Fibroblast of skin of left biceps (primary cell): ENCODE measurements at regions not wholly inside any gene's neighbourhood (a gene's known extent, or its start where the extent isn't known, plus 50 kb on each side); places are given as distances from the start of the nearest gene placed in this dataset.
A peak's percentile ranks its signal among the peaks of the same experiment; 100 is the strongest.

Source experiments
- DNase-seq, 2 experiments: peaks; one replicate each; pipeline ENCODE4 v3.0.0-alpha.2; 2013; ENCODE audit warnings: low read depth in 2 of 2

DNA sequence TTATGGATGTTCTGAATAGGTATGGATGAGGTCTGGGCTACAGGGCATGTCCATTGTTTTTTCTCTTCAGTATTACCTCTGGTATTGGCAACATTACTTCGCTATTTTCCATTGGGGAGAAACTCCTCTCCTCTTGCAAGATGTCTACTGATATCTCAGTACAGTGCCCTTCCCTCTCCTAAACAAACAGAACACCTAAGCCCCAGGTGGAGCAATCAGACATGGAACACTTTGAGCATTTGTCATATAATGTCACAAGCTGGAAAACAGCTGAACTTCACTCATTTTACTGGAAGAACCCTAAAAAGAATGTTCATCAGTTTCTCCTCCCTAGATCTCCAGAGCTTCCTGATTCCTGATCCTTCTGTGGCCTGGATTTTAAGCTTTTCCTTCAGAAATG, 339.8 kb downstream of the FRK start:
- DNase-seq, result no peak

DNA sequence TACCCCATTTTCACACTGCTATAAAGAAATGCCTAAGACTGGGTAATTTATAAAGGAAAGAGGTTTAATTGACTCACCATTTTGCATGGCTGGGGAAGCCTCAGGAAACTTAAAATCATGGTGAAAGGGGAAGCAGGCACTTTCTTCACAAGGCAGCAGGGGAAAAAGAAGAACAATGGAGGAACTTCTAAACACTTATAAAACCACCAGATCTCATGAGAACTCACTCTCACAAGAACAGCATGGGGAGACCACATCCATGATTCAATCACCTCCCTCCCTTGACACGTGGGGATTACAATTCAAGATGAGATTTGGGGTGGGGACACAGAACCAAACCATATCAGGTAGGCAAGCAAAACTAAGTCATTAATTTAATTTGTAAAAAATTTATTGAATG, 343.2 kb downstream of the FRK start:
- DNase-seq, result no peak

DNA sequence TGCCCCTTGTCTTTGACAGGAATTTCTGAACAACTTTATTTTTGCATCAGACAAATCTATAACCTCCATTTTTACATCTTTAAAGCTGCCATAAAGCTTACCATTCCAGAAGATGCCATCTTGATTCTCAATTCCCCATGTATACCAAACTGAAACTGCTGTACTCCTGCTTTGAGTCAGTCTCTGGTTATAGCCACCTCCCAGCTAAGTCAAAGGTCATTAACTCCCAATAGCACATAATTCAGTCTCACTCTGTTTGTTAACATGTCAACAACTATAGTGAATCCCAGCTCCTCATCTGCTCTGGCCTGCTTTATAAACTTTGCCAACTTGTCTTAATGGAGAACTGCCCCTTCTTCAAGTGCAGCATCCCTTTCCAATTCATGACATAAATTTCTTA, 343.6 kb downstream of the FRK start:
- DNase-seq, result no peak

DNA sequence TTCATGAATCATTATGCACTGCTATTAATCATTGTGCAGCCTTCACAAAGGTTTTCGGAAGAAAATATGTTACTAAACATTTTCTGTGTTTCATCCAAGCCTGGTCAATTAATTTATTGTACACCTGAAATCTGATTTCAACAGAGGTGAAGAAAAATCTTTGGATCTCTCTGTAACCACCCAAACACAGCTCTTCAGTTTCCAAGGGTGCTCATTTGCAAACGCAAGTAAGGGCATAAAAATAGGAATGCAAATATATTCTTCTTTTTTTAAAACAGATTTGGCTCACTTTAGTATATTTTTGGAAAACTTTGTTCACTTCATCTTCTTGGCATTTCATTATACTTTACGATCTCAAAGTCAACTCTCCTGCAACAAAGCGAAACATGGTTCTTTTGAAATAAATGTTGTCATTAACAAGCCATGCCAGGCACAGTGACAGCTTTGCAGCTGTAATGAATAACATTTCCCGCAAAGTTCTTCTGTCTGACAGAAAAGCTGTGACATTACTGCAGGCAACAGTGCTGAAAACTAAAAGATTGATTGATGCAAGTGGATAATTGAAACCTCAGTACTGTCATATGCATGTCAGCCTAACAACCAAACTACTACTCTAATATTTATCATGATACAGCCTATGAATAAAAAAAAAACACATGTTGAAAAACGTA, 348.3 kb downstream of the FRK start:
- no peak for DNase-seq

DNA sequence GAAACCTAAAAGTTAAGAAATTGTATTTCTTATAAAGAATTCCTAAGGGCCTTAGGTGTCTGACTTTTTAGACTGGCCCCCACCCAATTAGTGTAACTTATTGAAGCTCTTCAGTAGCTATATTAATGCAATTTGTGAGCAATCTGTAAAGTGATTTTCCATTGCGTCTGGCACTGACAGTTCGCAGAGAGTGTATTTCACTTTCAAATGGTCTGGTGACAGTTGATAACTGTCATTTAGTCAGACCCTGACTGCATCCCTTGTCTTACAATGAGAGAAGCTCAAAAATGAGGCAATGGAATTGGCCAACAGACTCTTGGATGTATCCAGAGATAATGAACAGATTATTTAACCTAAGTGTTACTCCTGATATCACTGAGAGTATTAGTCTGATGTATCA, 351.8 kb downstream of the FRK start:
- no peak for DNase-seq

DNA sequence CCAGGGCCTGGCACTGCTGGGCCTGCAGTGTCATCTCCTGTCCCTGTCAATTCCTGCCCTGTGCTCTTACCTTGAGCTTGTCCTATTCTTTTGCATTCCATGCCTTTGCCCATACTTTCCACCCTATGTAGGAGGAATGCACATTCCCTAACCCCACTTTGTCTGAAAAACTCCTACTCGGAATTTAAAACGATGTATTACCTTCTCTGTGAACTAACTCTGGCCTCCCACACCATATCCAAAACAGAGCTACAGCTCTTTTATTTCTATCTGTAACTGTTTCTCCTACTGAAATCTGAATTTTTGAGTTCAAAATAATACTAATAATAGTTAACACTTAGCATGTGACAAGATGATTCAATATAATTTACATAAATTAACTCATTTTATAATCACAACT, 353.7 kb downstream of the FRK start:
- no peak for DNase-seq

DNA sequence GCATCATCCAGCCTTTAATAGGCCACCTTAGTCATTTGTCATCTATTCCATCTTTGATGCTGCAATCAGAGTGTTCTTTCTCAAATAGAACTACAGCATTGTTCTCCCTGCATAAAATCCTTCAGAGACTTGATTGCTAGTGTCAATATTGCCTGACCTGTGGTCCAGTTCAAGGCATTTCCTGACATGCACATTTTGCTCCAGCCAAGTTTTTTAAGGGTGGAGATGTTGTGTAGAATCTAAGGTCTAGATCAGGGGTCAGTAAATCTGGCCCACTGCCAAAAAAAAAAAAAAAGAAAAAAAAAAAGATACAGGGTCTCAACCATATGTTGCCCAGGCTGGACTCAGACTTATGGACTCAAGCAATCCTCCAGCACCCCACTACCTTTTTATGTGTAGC, 354.4 kb downstream of the FRK start:
- DNase-seq, result no peak

DNA sequence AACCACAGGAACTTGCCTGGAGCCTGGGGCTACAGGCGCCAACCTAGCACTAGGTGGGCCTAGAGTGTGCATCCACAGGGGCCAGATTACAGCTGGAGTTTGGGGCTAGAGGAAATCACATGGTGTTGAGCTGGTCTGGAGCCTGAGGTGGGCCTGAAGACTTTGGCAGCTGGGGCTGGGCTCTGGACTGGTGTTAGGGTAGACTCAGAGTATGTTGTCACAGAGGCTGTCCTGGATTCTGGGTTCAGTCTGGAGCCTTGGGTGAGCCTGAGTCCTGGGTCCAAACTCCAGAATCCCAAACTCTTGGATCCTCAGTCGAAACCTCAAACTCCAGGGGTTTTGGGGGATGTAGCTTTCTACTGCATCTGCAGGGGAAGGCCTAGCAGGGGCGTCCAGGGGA, 356.7 kb downstream of the FRK start:
- no peak for DNase-seq

DNA sequence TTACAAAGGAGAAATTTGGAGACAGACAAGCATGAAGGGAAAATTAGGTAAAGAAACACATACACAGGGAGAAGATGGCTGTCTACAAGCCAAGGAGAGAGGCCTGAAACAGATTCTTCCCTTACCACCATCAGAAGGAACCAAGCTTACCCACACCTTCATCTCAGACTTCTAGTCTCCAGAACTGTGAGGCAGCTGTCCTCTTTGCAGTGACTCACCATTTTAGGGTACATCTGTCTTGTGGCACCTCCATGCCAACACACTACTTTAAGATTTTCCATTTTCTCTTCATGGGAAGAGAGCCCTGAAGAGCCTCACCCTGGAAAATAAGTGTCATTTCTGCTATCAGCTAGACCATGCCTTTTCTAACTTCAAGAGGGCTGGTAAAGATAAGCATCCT, 369.3 kb downstream of the FRK start:
- no peak for DNase-seq

DNA sequence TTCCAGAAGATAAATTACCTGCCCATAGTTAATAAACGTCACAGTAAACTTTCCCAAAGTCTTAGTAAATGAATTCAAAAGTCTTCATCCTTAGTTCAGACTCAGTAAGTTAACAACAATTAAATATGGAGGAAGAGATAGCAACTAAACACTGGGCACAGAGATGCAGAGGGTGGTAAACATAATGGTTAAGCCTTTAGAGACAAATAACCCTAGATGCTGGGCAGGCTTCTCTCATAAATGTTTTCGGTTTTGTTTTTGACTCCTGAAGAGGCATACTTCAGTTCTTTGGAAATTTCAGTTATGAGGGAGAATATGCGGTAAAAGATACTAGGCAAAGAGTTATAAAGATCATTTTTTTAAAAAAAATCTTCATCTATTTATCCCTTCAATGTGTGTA, 369.8 kb downstream of the FRK start:
- no peak for DNase-seq

DNA sequence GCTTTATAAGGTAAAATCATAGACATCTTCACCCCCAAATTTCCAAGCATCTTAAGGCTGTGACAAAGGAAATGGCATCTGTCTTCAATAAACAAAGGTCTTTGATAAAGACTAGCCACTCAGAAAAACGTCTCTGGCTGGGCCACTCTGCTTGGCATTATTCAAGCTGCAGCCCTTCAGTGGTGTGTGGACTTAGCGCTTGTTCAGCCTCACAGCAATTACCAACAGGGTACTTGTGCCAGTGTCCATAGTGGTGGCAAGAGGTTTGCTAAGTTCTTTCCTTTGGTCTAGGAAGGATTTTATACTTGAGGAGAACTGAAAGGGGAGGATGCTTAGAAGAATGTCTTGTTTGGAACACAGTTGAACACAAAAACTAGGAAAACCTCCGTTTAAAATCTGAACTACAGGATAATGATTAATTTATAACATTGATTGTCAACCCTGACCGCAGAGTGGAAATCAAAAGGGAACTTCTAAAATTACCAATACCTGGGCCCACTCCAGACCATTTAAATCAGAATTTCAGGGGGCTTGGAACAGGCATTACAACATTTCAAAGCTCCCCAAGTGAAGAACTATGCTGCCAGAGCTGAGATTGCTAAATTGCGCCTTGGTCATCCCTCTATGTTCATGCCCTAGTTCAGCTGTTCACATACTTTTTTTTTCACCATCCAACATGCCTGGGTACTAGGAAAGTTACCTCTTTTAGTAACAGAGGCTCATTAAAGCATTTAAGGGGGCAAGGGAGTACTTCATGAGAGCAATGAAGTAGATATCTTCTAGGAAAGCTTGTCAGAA, 378.5 kb downstream of the FRK start:
- DNase-seq, result no peak

DNA sequence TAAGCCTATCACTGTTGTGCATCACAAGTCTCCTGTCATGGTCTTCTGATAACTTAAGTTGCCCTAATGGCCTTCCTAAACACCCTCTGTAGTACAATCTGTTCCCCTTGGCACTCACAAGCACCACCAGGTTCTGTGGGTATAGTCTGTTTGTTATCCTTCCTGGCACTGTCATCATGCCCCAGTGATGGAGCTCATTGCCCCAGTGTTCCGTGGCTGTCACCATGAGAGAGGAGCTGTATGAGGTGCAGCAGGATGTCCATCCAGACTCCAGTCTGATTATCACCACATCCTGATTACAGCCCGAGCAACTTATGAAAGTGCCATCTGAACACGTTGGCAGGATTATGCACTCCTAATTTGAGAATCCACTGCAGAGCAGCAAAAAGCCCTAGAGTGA, 380.1 kb downstream of the FRK start:
- no peak for DNase-seq

DNA sequence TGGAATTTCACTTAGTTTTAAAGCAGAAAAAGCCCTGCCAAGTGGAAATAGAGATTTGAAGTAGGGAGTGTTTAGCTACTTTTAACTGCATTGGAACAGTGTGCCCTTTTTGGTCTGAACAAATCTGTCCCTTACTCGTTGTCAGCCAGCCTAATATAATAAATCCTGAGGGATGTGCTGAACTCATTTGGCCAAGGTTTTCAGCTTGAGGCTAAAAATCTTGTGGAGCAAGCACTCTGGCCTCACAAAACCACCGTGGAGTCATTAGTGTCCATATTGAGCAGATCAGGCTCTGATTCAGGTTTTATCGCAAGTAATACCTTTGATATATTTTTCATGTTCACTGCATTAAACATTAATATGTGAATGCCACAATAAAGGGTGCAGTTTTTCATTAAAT, 383.5 kb downstream of the FRK start:
- no peak for DNase-seq

DNA sequence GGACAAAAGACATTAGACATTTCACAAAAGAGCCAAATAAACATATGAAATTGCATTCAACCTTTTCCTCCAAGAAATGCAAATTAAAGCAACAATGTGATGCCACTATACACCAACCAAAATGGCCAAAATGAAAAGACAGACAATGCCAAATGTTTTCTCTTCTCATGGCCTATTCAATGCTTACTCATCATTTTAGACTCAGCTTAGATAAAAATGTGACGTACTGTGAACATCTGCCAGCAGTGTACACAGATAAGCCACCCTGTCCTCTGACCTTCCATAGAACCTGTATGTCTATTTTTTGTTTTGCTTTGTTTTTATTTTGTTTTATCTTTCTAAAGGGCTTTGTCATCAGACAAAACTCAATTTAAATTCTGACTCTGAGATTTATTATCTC, 385.2 kb downstream of the FRK start:
- DNase-seq, result no peak

DNA sequence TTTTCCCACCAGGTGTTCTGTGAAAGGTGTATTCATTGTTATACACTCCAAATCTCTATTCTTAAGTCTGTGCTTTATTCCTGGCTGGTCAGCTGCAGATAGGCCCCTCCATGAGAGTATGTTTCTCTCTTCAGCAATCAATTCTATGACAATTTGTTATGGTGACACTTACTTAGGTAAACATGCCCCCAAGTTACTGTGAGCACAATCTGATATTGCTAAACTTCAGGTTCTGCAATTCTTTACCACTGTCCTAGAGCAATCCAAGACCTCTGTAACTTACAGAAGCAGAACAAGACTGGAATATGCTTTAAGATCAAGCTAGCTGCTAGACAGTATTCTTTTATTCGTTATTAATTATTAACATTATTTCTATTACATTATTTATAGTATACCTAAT, 391.9 kb downstream of the FRK start:
- DNase-seq, result no peak

DNA sequence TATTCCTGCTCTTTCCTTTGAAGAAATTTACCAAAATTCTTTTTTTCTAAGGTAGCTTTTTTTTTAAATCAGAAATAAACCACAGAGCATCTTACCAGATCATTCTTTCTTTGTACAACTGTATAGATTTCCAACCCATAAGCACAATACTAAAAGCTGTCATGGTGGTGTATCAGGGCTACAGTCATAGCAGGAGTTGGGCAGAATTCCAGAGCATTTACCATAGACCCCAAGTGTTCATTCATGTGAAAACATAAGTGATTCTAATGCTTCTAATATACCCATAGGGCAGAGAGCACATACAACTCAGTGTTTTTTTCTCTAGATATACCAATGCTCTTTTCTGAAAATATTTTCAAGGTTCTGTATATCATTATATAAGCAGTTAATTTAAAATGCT, 392.5 kb downstream of the FRK start:
- no peak for DNase-seq

DNA sequence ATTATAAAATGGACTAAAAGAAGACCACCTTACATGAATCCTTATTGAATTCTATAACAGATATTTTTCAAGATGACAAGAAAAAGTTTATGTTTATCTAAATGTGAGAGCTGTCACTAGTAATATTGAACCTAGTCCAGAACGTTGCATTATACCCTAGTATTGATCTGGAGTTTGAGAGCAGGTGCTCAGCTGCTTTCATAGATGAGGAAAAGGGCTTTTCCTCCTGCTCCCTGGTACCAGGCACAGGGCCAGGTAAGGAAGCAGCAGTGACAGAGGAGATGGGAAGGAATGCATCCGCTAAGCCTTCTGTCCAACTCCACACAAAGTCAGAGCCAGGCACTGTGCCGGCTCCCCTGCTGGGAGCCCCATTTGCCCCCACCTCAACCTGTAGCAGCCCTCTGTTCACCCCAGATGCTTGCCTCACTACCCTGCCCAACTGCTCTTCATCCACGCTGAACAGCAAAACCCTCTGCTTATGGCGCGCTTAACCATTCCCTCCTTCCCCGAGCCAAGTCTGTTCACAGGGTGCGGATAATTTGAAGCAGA, 393.1 kb downstream of the FRK start:
- DNase-seq, result no peak

DNA sequence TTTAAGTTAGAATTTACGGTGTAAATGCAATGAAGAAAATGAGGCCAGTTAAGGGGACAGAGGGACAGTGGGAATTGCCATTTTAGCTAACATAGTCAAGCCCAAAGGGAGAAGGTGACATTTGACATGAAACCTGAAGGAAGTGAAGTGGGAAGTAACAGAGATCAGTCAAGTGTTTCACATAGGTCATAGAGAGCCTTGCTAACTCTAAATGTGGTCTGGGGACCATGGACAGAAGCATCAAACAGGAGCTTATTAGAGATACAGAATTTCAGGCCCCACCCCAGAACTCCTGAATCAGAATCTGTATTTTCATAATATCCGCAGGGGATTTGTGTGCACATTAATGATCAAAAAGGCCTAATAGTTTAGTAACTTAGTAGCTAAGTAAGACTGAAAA, 393.7 kb downstream of the FRK start:
- no peak for DNase-seq

DNA sequence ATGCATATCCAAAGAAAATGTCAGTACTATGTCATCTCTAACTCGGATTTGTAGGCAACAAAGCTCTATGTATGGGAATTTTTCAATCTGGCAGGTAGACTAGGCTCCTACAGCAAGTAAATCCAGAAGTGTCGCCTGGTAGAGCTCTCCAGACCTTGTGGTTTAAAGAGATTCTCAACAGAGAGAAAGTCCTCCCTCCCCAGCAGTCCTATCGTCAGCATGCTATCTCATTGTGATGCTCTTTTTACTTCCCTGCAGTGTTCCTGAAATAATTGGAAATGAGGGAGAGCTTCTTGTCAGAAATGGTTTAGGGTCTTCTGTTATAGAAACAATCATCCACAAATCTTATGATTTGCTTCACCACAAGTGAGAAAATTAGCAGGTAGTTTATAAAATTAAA, 395.4 kb downstream of the FRK start:
- no peak for DNase-seq

DNA sequence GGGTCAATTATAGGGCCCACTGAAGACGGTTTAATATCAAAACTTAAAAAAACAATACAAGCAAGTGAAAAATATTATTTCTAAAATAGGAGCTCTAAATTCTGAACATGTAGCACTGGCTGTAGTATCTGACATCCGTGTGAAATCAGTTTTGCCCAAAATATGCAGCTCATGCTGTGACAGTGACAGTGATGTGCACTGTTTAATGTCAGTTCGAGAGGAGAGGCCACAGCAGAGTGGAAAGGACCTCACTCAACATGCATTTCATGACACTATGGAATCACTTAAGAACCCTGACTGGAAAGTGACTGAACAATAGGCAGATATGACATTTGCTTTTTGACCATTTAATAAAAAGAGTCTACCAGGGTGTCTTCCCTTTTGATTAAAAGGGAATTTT, 397.0 kb downstream of the FRK start:
- DNase-seq, result no peak

DNA sequence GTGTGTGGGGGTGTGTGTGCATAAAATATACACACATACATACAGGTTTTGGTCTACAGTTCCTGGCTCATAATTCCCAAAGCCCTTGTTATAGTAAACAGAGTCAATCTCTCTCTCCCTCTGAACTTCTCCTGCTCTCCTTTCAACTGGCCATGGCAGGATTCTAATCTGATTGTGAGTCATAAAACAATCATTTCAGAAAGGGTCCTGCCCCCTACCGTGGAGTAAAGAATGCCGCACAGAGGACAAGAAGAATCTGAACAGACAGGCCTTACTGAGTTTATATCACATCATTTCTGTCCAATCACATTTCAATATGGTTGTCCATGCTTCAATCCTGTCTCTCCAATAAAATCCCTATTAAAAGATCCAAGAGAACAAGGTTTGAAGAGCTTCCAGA, 416.9 kb downstream of the FRK start:
- peak; percentile 15 to 21 for DNase-seq

DNA sequence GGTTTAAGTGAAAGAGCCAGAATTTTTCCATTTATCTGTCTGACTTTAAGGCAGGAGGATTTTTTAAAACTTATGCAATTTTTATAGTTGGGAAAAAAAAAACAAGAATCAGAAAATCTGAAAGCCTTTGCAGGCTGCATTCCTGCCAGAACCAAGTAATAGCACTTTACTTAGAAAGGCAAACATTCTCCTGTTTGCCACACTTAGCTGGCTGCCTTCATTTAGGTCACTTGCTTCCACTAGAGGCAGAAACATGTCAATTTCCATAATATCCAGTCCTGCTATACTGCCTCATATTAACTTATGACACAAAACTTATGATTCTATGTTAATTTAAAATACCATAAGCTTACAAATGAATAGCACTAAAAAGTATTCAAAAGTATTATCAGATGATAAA, 425.8 kb downstream of the FRK start:
- no peak for DNase-seq

DNA sequence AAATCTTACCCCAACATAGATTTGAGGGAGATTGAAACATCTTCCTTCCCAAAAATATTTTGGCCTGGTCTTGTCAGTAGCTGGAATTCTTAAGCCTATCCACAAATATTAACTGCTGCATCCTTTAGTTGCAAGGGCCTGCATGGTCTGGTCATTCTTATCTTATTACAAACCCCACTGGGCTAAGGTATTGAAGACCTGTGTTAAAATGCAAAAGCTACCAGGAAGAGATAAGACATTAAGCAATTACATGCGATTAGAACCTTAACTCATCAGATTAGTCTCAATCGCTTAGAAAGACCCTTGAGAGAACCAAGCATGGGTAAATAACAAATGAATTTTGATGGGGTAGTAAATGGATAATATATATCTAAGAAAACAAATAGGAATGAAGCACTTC, 426.6 kb downstream of the FRK start:
- no peak for DNase-seq

DNA sequence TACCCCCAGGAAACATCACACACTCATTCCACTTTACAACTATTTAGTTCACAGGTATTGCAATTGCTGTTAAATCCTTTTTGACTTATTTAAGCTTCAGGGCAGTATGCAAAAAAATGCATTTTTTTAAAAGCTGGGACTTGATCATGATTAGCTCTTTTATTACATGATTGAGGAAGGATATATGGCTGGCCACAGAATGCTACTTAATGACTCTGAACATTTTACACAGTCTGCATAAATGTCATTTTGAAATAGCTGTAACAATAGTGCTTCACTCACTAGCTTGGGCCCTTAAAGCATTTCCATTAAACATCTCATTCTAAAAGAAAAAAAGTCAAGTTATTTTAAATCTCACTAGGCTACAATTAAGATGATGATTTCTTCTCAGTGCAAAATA, 429.7 kb downstream of the FRK start:
- DNase-seq, result no peak
